PC-9 (cell line): ENCODE measurements at regions not wholly inside any gene's neighbourhood (a gene's known extent, or its start where the extent isn't known, plus 50 kb on each side); places are given as distances from the start of the nearest gene placed in this dataset.

Experiments
- BruUV-seq: library from RNA; stranded (reverse); fragments of 400-500 nt; replicated peaks from 2 replicates; lab custom pipeline; 2021; lab: Mats Ljungman, UMichigan
- CTCF ChIA-PET: fragments of 300-600 bp; sonication (Branson Sonifier 250); formaldehyde crosslinking; loops from one replicate; lab custom pipeline; 2022; ENCODE audit warnings: antibody characterized with exemption; lab: Charles Lee
- POLR2A ChIA-PET: fragments of 300-600 bp; sonication (Branson Sonifier 250); formaldehyde crosslinking; loops from one replicate; lab custom pipeline; 2022; ENCODE audit warnings: antibody characterized with exemption; ENCODE audit not compliant: unreplicated experiment; lab: Charles Lee
- DNase-seq, 2 experiments: peaks; one replicate each; pipeline versions ENCODE4 v3.0.0 to v3.0.0-alpha.2; 2015 to 2022; ENCODE audit warnings: mixed read lengths in 1 of 2
- H2AFZ ChIP-seq: fragments of 200-600 bp; sonication (generic); 2 replicates; pipeline ENCODE4 v1.8.1; 2017; ENCODE audit warnings: antibody characterized with exemption
- H3F3A ChIP-seq: fragments of 200-600 bp; sonication (generic); 2 replicates; pipeline ENCODE4 v1.8.1; 2017; ENCODE audit warnings: antibody characterized with exemption, mild to moderate bottlenecking, low read depth; ENCODE audit not compliant: insufficient read depth
- H3K27ac ChIP-seq: fragments of 200-600 bp; sonication (generic); 2 replicates; pipeline ENCODE4 v1.6.1; 2016; ENCODE audit warnings: mixed run types
- H3K27me3 ChIP-seq: fragments of 200-600 bp; sonication (generic); 2 replicates; pipeline ENCODE4 v1.6.1; 2016; ENCODE audit warnings: low read depth, mixed run types; ENCODE audit not compliant: insufficient read depth
- H3K36me3 ChIP-seq: fragments of 200-600 bp; sonication (generic); 2 replicates; pipeline ENCODE4 v1.6.1; 2016; ENCODE audit warnings: low read depth, mixed run types
- H3K4me1 ChIP-seq: fragments of 200-600 bp; sonication (generic); replicated peaks from 2 replicates; pipeline ENCODE4 v1.6.1; 2016; ENCODE audit warnings: mixed run types; ENCODE audit not compliant: insufficient read depth
- H3K4me2 ChIP-seq: fragments of 200-600 bp; sonication (generic); 2 replicates; pipeline ENCODE4 v1.6.1; 2017; ENCODE audit warnings: mixed run types
- H3K4me3 ChIP-seq: fragments of 200-600 bp; sonication (generic); 2 replicates; pipeline ENCODE4 v1.6.1; 2016; ENCODE audit warnings: mixed run types
- H3K79me2 ChIP-seq: fragments of 200-600 bp; sonication (generic); 2 replicates; pipeline ENCODE4 v1.6.1; 2017; ENCODE audit warnings: low read depth, mixed run types
- H3K9me2 ChIP-seq: fragments of 200-600 bp; sonication (generic); 2 replicates; pipeline ENCODE4 v1.8.1; 2017; ENCODE audit warnings: mild to moderate bottlenecking; ENCODE audit not compliant: insufficient read depth
- H3K9me3 ChIP-seq: fragments of 200-600 bp; sonication (generic); 2 replicates; pipeline ENCODE4 v1.8.1; 2016; ENCODE audit warnings: low read depth; ENCODE audit not compliant: insufficient read depth
- H4K20me1 ChIP-seq: fragments of 200-600 bp; sonication (generic); 2 replicates; pipeline ENCODE4 v1.8.1; 2017; ENCODE audit not compliant: insufficient read depth
- CTCF ChIP-seq: fragments of 200-600 bp; sonication (generic); conservative IDR thresholded peaks from 2 replicates; pipeline ENCODE4 v1.6.1; 2017; ENCODE audit warnings: mixed run types, antibody characterized with exemption, mild to moderate bottlenecking, moderate library complexity
- EZH2 ChIP-seq: fragments of 200-600 bp; sonication (generic); IDR thresholded peaks from 2 replicates; pipeline ENCODE4 v1.8.0; 2017; ENCODE audit warnings: antibody characterized with exemption, low read depth
- intact Hi-C: fragments of 100-400 bp; cut with micrococcal nuclease; formaldehyde crosslinking; loops from one replicate; pipeline ENCODE4 v1.10.0; 2022; ENCODE audit not compliant: unreplicated experiment

- Histone ChIP-seq H3K4me2 (no peak overlapping the region), H3K4me3 (no peak overlapping the region), H3K27me3 (no peaks in the 10 kb centered on the region), H3K9me3 (no peaks in the 10 kb centered on the region), H4K20me1 (no peaks in the 10 kb centered on the region), H3K79me2 (no peaks in the 10 kb centered on the region), H3F3A (no peaks in the 10 kb centered on the region), H3K36me3 (no peaks in the 10 kb centered on the region), H3K4me1 (no peaks in the 10 kb centered on the region), H3K9me2 (no peaks in the 10 kb centered on the region), H2AFZ (no peak overlapping the region), H3K27ac (no peak overlapping the region)
- DNase-seq: no peak
- intact Hi-C loops: no loop called here
- ChIA-PET CTCF (no interaction called here), POLR2A (no interaction called here)
- TF ChIP-seq EZH2: no peak
- no peak for TF ChIP-seq CTCF
- no TSS peak for BruUV-seq
These were observed 299.0 kb upstream of the MAGEC2 start for GRCh38 chrX:142503967-142504643.

- H2AFZ ChIP-seq: no peak overlapping the region
- intact Hi-C loops: no loop called here
- H3K4me3 ChIP-seq: no peak overlapping the region
- no peak for TF ChIP-seq EZH2
- TF ChIP-seq CTCF: no peak
- no peaks in the 10 kb centered on the region for H3F3A ChIP-seq
- no peak for DNase-seq
- ChIA-PET CTCF (no interaction called here), POLR2A (no interaction called here)
- H3K36me3 ChIP-seq: no peaks in the 10 kb centered on the region
- no peaks in the 10 kb centered on the region for H3K27me3 ChIP-seq
- H3K4me1 ChIP-seq: no peaks in the 10 kb centered on the region
- H4K20me1 ChIP-seq: no peaks in the 10 kb centered on the region
- no peak overlapping the region for H3K27ac ChIP-seq
- BruUV-seq: no TSS peak
- H3K9me2 ChIP-seq: no peaks in the 10 kb centered on the region
- no peaks in the 10 kb centered on the region for H3K9me3 ChIP-seq
- no peaks in the 10 kb centered on the region for H3K79me2 ChIP-seq
- no peak overlapping the region for H3K4me2 ChIP-seq
These were observed 297.4 kb upstream of the MAGEC2 start for GRCh38 chrX:142502441-142502840.

GRCh38 chrX:142499992-142500391 is 294.9 kb upstream of the MAGEC2 start:
- H3K4me3 ChIP-seq: no peak overlapping the region
- CTCF ChIA-PET: no interaction called here
- no peaks in the 10 kb centered on the region for H4K20me1 ChIP-seq
- no peak for DNase-seq
- H3K4me1 ChIP-seq: no peaks in the 10 kb centered on the region
- no peak overlapping the region for H3K4me2 ChIP-seq
- no peaks in the 10 kb centered on the region for H3K79me2 ChIP-seq
- H3K27ac ChIP-seq: no peak overlapping the region
- H3K9me2 ChIP-seq: no peaks in the 10 kb centered on the region
- no peaks in the 10 kb centered on the region for H3F3A ChIP-seq
- TF ChIP-seq CTCF: no peak
- no peak for TF ChIP-seq EZH2
- no peaks in the 10 kb centered on the region for H3K9me3 ChIP-seq
- POLR2A ChIA-PET: no interaction called here
- BruUV-seq: no TSS peak
- H2AFZ ChIP-seq: no peak overlapping the region
- no peaks in the 10 kb centered on the region for H3K36me3 ChIP-seq
- intact Hi-C loops: no loop called here
- no peaks in the 10 kb centered on the region for H3K27me3 ChIP-seq
